GM12878 (cell line): ENCODE measurements at regions not wholly inside any gene's neighbourhood (a gene's known extent, or its start where the extent isn't known, plus 50 kb on each side); places are given as distances from the start of the nearest gene placed in this dataset.

ENCODE experiments used
- ATAC-seq: fragments of 200-7000 bp; cut with Tn5 transposase; 3 replicates; pipeline ENCODE4 v1.9.1; 2020; ENCODE audit warnings: mild to moderate bottlenecking, moderate library complexity
- BruUV-seq: library from RNA; stranded (reverse); fragments of 400-500 nt; replicated peaks from 2 replicates; lab custom pipeline; 2021; lab: Mats Ljungman, UMichigan
- CTCF ChIA-PET: fragments of 300-600 bp; sonication (Branson Sonifier 250); formaldehyde crosslinking; extraction: SDS; loops from one replicate; lab custom pipeline; 2021; ENCODE audit warnings: inconsistent platforms; lab: Yijun Ruan, JAX
- POLR2A ChIA-PET: fragments of 350-600 bp; formaldehyde crosslinking; extraction: SDS; loops from one replicate; lab custom pipeline; 2021; ENCODE audit warnings: inconsistent platforms; lab: Charles Lee
- RAD21 ChIA-PET: fragments of 300-600 bp; sonication (Branson Sonifier 250); formaldehyde crosslinking; loops from one replicate; lab custom pipeline; 2023; ENCODE audit warnings: antibody characterized with exemption; ENCODE audit not compliant: unreplicated experiment; lab: Charles Lee
- SMC1A ChIA-PET: fragments of 300-600 bp; sonication (Branson Sonifier 250); formaldehyde crosslinking; loops from one replicate; lab custom pipeline; 2023; ENCODE audit not compliant: unreplicated experiment, uncharacterized antibody; lab: Charles Lee
- DNase-seq: peaks from one replicate; pipeline ENCODE4 v3.0.0-alpha.2; 2011; ENCODE audit warnings: low read depth, low spot score
- FAIRE-seq: peaks from 3 replicates; lab custom pipeline; 2011; peaks lifted over from hg19 to GRCh38; lab: Jason Lieb, UNC
- H2AFZ ChIP-seq: 2 replicates; pipeline ENCODE4 v1.6.0; 2011; ENCODE audit warnings: low read depth, low read length, control low read depth; ENCODE audit not compliant: control insufficient read depth
- H3K27ac ChIP-seq: 2 replicates; pipeline ENCODE4 v1.5.1; 2011; ENCODE audit warnings: control low read depth; ENCODE audit not compliant: control insufficient read depth, insufficient read depth
- H3K27me3 ChIP-seq, 2 experiments: replicated peaks in 1 of 2; 2 replicates each; pipeline versions ENCODE4 v1.6.0 to v1.6.1; 2011; ENCODE audit warnings: low read length in 1 of 2; ENCODE audit not compliant: control insufficient read depth in 2 of 2, insufficient read depth in 2 of 2
- H3K36me3 ChIP-seq, 2 experiments: 2 replicates each; pipeline ENCODE4 v1.5.1; 2011; ENCODE audit warnings: low read length in 1 of 2; ENCODE audit not compliant: control insufficient read depth in 2 of 2, insufficient read depth in 2 of 2
- H3K4me1 ChIP-seq: 2 replicates; pipeline ENCODE4 v1.6.1; 2011; ENCODE audit warnings: mild to moderate bottlenecking, low read length, moderate library complexity, mixed read lengths; ENCODE audit not compliant: control insufficient read depth, insufficient read depth
- H3K4me2 ChIP-seq: 2 replicates; pipeline ENCODE4 v1.6.0; 2011; ENCODE audit warnings: control low read depth; ENCODE audit not compliant: control insufficient read depth, insufficient read depth
- H3K4me3 ChIP-seq: fragments of 200-600 bp; sonication (generic); 2 replicates; pipeline ENCODE4 v1.5.1; 2016
- H3K79me2 ChIP-seq: 2 replicates; pipeline ENCODE4 v1.6.0; 2011; ENCODE audit warnings: low read length; ENCODE audit not compliant: control insufficient read depth, insufficient read depth
- H3K9ac ChIP-seq: 2 replicates; pipeline ENCODE4 v1.8.0; 2011; ENCODE audit warnings: low read length, control low read depth, mixed read lengths; ENCODE audit not compliant: control insufficient read depth, insufficient read depth
- H3K9me3 ChIP-seq: replicated peaks from 3 replicates; pipeline ENCODE4 v1.5.1; 2011; ENCODE audit warnings: mild to moderate bottlenecking, low read length; ENCODE audit not compliant: control insufficient read depth, insufficient read depth
- H4K20me1 ChIP-seq: 2 replicates; pipeline ENCODE4 v1.6.0; 2011; ENCODE audit not compliant: control insufficient read depth, insufficient read depth
- ASH2L ChIP-seq: fragments of 300-600, 200-600 bp; sonication (generic); IDR thresholded peaks from 2 replicates; pipeline ENCODE4 v1.6.1; 2017; ENCODE audit warnings: low read depth, mild to moderate bottlenecking, borderline replicate concordance
- MYC ChIP-seq: IDR thresholded peaks from 2 replicates; pipeline ENCODE4 v1.6.1; 2011; ENCODE audit warnings: mild to moderate bottlenecking, low read length, moderate library complexity, inconsistent platforms; ENCODE audit not compliant: insufficient read depth, insufficient replicate concordance, insufficient read length, severe bottlenecking
- NBN ChIP-seq: fragments of 450-650 bp; IDR thresholded peaks from 2 replicates; pipeline ENCODE4 v1.6.1; 2016
- SP1 ChIP-seq: IDR thresholded peaks from one replicate; pipeline ENCODE4 v1.6.1; 2011; ENCODE audit warnings: low read depth, low read length
- TCF3 ChIP-seq: IDR thresholded peaks from 2 replicates; pipeline ENCODE4 v1.6.1; 2012; ENCODE audit warnings: low read depth, mild to moderate bottlenecking, low read length, borderline replicate concordance; ENCODE audit not compliant: insufficient read depth
- in situ Hi-C: fragments of 300-500 bp; cut with MboI; formaldehyde crosslinking; loops from 9 replicates; pipeline ENCODE4 v1.14.3; 2018; ENCODE audit warnings: mixed read lengths
- intact Hi-C: fragments of 100-400 bp; cut with micrococcal nuclease; formaldehyde crosslinking; loops from one replicate; pipeline ENCODE4 v1.14.2; 2022; ENCODE audit not compliant: unreplicated experiment
- TF ChIP-seq, protein P1 (sequence below): fragments of 450-650 bp; IDR thresholded peaks from 2 replicates; pipeline ENCODE4 v1.6.1; 2018; ENCODE audit warnings: borderline replicate concordance, mild to moderate bottlenecking; ENCODE audit not compliant: partially characterized antibody
- TF ChIP-seq, protein P2 (sequence below): fragments of 450-650 bp; formaldehyde crosslinking; IDR thresholded peaks from 2 replicates; pipeline ENCODE4 v1.5.0; 2022; ENCODE audit warnings: mild to moderate bottlenecking, missing genetic modification characterization
- TF ChIP-seq, protein P3 (sequence below): fragments of 150-350 bp; IDR thresholded peaks from 2 replicates; pipeline ENCODE4 v1.6.1; 2016; ENCODE audit warnings: low read depth, low read length

DNA sequence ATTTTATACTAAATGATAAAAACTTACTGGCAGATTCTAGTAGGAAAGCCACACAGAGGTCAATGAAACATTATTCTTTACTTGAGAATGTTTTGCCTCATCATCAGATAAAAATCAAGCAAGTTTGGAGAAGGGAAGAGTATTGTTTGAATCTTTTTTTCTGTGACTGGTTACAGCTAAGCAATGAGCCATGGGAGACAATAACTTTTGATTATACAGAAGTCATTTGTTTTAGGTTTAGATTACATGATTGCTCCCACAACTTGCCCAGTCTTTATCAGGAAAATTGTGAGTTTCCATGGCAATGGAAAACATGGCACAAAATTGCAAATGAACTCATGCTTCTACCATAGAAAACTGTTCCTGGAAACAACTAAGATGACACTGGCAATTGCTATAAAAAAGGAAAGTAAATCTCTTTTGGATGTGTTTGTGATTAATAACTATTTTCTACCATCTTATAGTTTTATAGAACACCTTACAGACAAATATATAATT is 476.8 kb downstream of the MBD2 start:
- ATAC-seq, result no peak
- Histone ChIP-seq H3K79me2 (no peaks in the 10 kb centered on the region), H4K20me1 (no peaks in the 10 kb centered on the region), H3K4me1 (no peaks in the 10 kb centered on the region)
- ChIA-PET RAD21 (no interaction called here), CTCF (no interaction called here), POLR2A (no interaction called here), SMC1A (no interaction called here)
- TF ChIP-seq SP1, result no peak
- TF ChIP-seq MYC, result no peak
- TF ChIP-seq, protein P1, sequence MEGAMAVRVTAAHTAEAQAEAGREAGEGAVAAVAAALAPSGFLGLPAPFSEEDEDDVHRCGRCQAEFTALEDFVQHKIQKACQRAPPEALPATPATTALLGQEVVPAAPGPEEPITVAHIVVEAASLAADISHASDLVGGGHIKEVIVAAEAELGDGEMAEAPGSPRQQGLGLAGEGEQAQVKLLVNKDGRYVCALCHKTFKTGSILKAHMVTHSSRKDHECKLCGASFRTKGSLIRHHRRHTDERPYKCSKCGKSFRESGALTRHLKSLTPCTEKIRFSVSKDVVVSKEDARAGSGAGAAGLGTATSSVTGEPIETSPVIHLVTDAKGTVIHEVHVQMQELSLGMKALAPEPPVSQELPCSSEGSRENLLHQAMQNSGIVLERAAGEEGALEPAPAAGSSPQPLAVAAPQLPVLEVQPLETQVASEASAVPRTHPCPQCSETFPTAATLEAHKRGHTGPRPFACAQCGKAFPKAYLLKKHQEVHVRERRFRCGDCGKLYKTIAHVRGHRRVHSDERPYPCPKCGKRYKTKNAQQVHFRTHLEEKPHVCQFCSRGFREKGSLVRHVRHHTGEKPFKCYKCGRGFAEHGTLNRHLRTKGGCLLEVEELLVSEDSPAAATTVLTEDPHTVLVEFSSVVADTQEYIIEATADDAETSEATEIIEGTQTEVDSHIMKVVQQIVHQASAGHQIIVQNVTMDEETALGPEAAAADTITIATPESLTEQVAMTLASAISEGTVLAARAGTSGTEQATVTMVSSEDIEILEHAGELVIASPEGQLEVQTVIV, result no peak
- no peak for TF ChIP-seq TCF3
- no peak for TF ChIP-seq ASH2L
- TF ChIP-seq, protein P2, sequence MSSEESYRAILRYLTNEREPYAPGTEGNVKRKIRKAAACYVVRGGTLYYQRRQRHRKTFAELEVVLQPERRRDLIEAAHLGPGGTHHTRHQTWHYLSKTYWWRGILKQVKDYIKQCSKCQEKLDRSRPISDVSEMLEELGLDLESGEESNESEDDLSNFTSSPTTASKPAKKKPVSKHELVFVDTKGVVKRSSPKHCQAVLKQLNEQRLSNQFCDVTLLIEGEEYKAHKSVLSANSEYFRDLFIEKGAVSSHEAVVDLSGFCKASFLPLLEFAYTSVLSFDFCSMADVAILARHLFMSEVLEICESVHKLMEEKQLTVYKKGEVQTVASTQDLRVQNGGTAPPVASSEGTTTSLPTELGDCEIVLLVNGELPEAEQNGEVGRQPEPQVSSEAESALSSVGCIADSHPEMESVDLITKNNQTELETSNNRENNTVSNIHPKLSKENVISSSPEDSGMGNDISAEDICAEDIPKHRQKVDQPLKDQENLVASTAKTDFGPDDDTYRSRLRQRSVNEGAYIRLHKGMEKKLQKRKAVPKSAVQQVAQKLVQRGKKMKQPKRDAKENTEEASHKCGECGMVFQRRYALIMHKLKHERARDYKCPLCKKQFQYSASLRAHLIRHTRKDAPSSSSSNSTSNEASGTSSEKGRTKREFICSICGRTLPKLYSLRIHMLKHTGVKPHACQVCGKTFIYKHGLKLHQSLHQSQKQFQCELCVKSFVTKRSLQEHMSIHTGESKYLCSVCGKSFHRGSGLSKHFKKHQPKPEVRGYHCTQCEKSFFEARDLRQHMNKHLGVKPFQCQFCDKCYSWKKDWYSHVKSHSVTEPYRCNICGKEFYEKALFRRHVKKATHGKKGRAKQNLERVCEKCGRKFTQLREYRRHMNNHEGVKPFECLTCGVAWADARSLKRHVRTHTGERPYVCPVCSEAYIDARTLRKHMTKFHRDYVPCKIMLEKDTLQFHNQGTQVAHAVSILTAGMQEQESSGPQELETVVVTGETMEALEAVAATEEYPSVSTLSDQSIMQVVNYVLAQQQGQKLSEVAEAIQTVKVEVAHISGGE (CRISPR knock-in tag), result no peak
- no peak for TF ChIP-seq NBN
- TF ChIP-seq, protein P3, sequence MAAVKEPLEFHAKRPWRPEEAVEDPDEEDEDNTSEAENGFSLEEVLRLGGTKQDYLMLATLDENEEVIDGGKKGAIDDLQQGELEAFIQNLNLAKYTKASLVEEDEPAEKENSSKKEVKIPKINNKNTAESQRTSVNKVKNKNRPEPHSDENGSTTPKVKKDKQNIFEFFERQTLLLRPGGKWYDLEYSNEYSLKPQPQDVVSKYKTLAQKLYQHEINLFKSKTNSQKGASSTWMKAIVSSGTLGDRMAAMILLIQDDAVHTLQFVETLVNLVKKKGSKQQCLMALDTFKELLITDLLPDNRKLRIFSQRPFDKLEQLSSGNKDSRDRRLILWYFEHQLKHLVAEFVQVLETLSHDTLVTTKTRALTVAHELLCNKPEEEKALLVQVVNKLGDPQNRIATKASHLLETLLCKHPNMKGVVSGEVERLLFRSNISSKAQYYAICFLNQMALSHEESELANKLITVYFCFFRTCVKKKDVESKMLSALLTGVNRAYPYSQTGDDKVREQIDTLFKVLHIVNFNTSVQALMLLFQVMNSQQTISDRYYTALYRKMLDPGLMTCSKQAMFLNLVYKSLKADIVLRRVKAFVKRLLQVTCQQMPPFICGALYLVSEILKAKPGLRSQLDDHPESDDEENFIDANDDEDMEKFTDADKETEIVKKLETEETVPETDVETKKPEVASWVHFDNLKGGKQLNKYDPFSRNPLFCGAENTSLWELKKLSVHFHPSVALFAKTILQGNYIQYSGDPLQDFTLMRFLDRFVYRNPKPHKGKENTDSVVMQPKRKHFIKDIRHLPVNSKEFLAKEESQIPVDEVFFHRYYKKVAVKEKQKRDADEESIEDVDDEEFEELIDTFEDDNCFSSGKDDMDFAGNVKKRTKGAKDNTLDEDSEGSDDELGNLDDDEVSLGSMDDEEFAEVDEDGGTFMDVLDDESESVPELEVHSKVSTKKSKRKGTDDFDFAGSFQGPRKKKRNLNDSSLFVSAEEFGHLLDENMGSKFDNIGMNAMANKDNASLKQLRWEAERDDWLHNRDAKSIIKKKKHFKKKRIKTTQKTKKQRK, result no peak
- TF ChIP-seq, all 136 proteins: peak for 0
- H2AFZ ChIP-seq, result no peak overlapping the region
- no peaks in the 10 kb centered on the region for H3K9me3 ChIP-seq
- H3K27me3 ChIP-seq, result no peaks in the 10 kb centered on the region
- FAIRE-seq, result no peak
- no peaks in the 10 kb centered on the region for H3K36me3 ChIP-seq
- H3K4me3 ChIP-seq, result no peak overlapping the region
- in situ Hi-C loops, result no loop called here
- no TSS peak for BruUV-seq
- H3K4me2 ChIP-seq, result no peak overlapping the region
- intact Hi-C loops, result no loop called here
- H3K9ac ChIP-seq, result no peak overlapping the region
- DNase-seq, result no peak
- H3K27ac ChIP-seq, result no peak overlapping the region
